HG03432 (cell line): ENCODE measurements at regions not wholly inside any gene's neighbourhood (a gene's known extent, or its start where the extent isn't known, plus 50 kb on each side); places are given as distances from the start of the nearest gene placed in this dataset.

Experiments
- ATAC-seq: cut with Tn5 transposase; IDR thresholded peaks from one replicate; pipeline ENCODE4 v1.9.1; 2021; ENCODE audit warnings: mild to moderate bottlenecking, moderate library complexity; ENCODE audit not compliant: unreplicated experiment

- no peak for ATAC-seq
Measured at GRCh38 chr22:44594951-44595350, 96.9 kb upstream of the RTL6 start.

GRCh38 chr22:44592824-44593148 is 94.8 kb upstream of the RTL6 start:
- no peak for ATAC-seq

GRCh38 chr22:44592126-44592823 is 94.2 kb upstream of the RTL6 start:
- ATAC-seq: no peak

- ATAC-seq: no peak
Measured at GRCh38 chr22:44591146-44591790, 93.2 kb upstream of the RTL6 start.

- ATAC-seq: no peak
Measured at GRCh38 chr22:44590291-44590690, 92.3 kb upstream of the RTL6 start.

- ATAC-seq: no peak
Measured at GRCh38 chr22:44589831-44590230, 91.8 kb upstream of the RTL6 start.

- no peak for ATAC-seq
Measured at GRCh38 chr22:44588348-44588747, 90.3 kb upstream of the RTL6 start.

GRCh38 chr22:44587737-44588310 is 89.8 kb upstream of the RTL6 start:
- ATAC-seq: no peak

GRCh38 chr22:44586999-44587736 is 89.1 kb upstream of the RTL6 start:
- no peak for ATAC-seq

GRCh38 chr22:44586351-44586990 is 88.4 kb upstream of the RTL6 start:
- no peak for ATAC-seq

- no peak for ATAC-seq
Measured at GRCh38 chr22:44585559-44586350, 87.7 kb upstream of the RTL6 start.

GRCh38 chr22:44584256-44584902 is 86.3 kb upstream of the RTL6 start:
- no peak for ATAC-seq

GRCh38 chr22:44583854-44584253 is 85.8 kb upstream of the RTL6 start:
- no peak for ATAC-seq

GRCh38 chr22:44583061-44583760 is 85.2 kb upstream of the RTL6 start:
- no peak for ATAC-seq

- no peak for ATAC-seq
Measured at GRCh38 chr22:44582016-44582415, 84.0 kb upstream of the RTL6 start.

- no peak for ATAC-seq
Measured at GRCh38 chr22:44581096-44581435, 83.0 kb upstream of the RTL6 start.

GRCh38 chr22:44580176-44581095 is 82.4 kb upstream of the RTL6 start:
- no peak for ATAC-seq

GRCh38 chr22:44578516-44579230 is 80.6 kb upstream of the RTL6 start:
- ATAC-seq: no peak
